PC-3 (cell line): ENCODE measurements at regions not wholly inside any gene's neighbourhood (a gene's known extent, or its start where the extent isn't known, plus 50 kb on each side); places are given as distances from the start of the nearest gene placed in this dataset.

Source experiments
- ATAC-seq: fragments of 200-7000 bp; cut with Tn5 transposase; 2 replicates; pipeline ENCODE4 v1.9.1; 2020; ENCODE audit warnings: mild to moderate bottlenecking, moderate library complexity
- BruUV-seq: library from RNA; stranded (reverse); fragments of 400-500 nt; replicated peaks from 2 replicates; lab custom pipeline; 2021; lab: Mats Ljungman, UMichigan
- CTCF ChIA-PET: fragments of 300-600 bp; sonication (Branson Sonifier 250); formaldehyde crosslinking; loops from one replicate; lab custom pipeline; 2022; ENCODE audit warnings: antibody characterized with exemption; lab: Charles Lee
- POLR2A ChIA-PET: fragments of 300-600 bp; sonication (Branson Sonifier 250); formaldehyde crosslinking; loops from one replicate; lab custom pipeline; 2022; ENCODE audit warnings: antibody characterized with exemption; ENCODE audit not compliant: unreplicated experiment; lab: Charles Lee
- DNase-seq: peaks from one replicate; pipeline ENCODE4 v3.0.0-alpha.2; 2015
- H2AFZ ChIP-seq: fragments of 300-600 bp; sonication (generic); 2 replicates; pipeline ENCODE4 v1.6.0; 2016; ENCODE audit warnings: antibody characterized with exemption, low read length
- H3F3A ChIP-seq: fragments of 300-600 bp; sonication (generic); one replicate; pipeline ENCODE4 v1.6.0; 2017; ENCODE audit warnings: antibody characterized with exemption, low read length, control low read depth, mild to moderate bottlenecking; ENCODE audit not compliant: unreplicated experiment
- H3K27ac ChIP-seq: fragments of 300-600 bp; sonication (generic); 2 replicates; pipeline ENCODE4 v1.5.1; 2016; ENCODE audit warnings: mild to moderate bottlenecking, low read length
- H3K27me3 ChIP-seq: fragments of 300-600 bp; sonication (generic); 2 replicates; pipeline ENCODE4 v1.6.1; 2016; ENCODE audit warnings: low read length, mixed read lengths
- H3K36me3 ChIP-seq: fragments of 300-600 bp; sonication (generic); 2 replicates; pipeline ENCODE4 v1.6.1; 2016; ENCODE audit warnings: low read depth, mixed run types, low read length, mixed read lengths
- H3K4me1 ChIP-seq: fragments of 300-600 bp; sonication (generic); 2 replicates; pipeline ENCODE4 v1.5.1; 2016; ENCODE audit warnings: low read length; ENCODE audit not compliant: insufficient read depth
- H3K4me2 ChIP-seq: fragments of 300-600 bp; sonication (generic); 2 replicates; pipeline ENCODE4 v1.6.0; 2016; ENCODE audit warnings: low read length
- H3K4me3 ChIP-seq: fragments of 300-600 bp; sonication (generic); 2 replicates; pipeline ENCODE4 v1.5.1; 2016; ENCODE audit warnings: mild to moderate bottlenecking, low read length, mixed read lengths
- H3K79me2 ChIP-seq: fragments of 300-600 bp; sonication (generic); 2 replicates; pipeline ENCODE4 v1.6.1; 2017; ENCODE audit warnings: low read length, mixed read lengths
- H3K9ac ChIP-seq: fragments of 300-600 bp; sonication (generic); 2 replicates; pipeline ENCODE4 v1.6.0; 2016; ENCODE audit warnings: mild to moderate bottlenecking, low read length
- H3K9me2 ChIP-seq: fragments of 300-600 bp; sonication (generic); replicated peaks from 2 replicates; pipeline ENCODE4 v1.6.1; 2016; ENCODE audit warnings: mixed run types, low read length, mixed read lengths
- H3K9me3 ChIP-seq: fragments of 300-600 bp; sonication (generic); 2 replicates; pipeline ENCODE4 v1.6.1; 2016; ENCODE audit warnings: low read length, mixed read lengths
- H4K20me1 ChIP-seq: fragments of 300-600 bp; sonication (generic); 2 replicates; pipeline ENCODE4 v1.6.1; 2016; ENCODE audit warnings: low read length, mixed read lengths
- EZH2 ChIP-seq: fragments of 300-600 bp; sonication (generic); IDR thresholded peaks from one replicate; pipeline ENCODE4 v1.6.1; 2017; ENCODE audit warnings: antibody characterized with exemption, mild to moderate bottlenecking, low read length; ENCODE audit not compliant: unreplicated experiment
- EZH2phosphoT487 ChIP-seq: fragments of 300-600 bp; sonication (generic); IDR thresholded peaks from 2 replicates; pipeline ENCODE4 v1.6.1; 2018; ENCODE audit warnings: mild to moderate bottlenecking, antibody characterized with exemption, low read length, borderline replicate concordance
- intact Hi-C: fragments of 100-400 bp; cut with micrococcal nuclease; formaldehyde crosslinking; loops from 2 replicates; pipeline ENCODE4 v1.9.0; 2023
- TF ChIP-seq, protein P1 (sequence below): fragments of 300-600 bp; sonication (generic); conservative IDR thresholded peaks from 2 replicates; pipeline ENCODE4 v1.5.1; 2017; ENCODE audit warnings: antibody characterized with exemption, low read depth, mild to moderate bottlenecking, low read length

DNA sequence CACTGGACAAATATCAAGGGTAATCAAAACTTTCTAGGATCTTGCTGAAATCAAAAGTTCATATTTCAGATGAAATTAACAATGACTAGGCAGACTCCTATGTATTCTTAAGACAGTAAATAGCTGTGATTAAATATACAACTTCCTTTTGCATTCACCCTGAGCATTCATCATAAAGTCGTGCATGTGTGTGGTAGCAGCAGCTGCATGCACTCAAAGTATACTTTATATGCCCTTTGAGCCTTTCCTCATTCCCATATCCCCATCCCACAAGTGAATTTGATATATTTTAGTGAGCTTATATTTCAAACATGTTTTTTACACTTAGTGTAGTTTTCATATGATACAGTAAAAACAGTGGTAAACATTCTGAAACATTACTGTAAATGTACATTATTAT, 959.0 kb downstream of the C4orf33 start:
- Histone ChIP-seq H2AFZ (no peak overlapping the region), H3K79me2 (no peaks in the 10 kb centered on the region), H3K4me1 (no peaks in the 10 kb centered on the region), H3K4me2 (no peak overlapping the region), H3K9me2 (no peaks in the 10 kb centered on the region), H3K27me3 (no peaks in the 10 kb centered on the region), H3F3A (no peaks in the 10 kb centered on the region), H3K9me3 (no peaks in the 10 kb centered on the region), H4K20me1 (no peaks in the 10 kb centered on the region), H3K9ac (no peak overlapping the region), H3K36me3 (no peaks in the 10 kb centered on the region), H3K27ac (no peak overlapping the region), H3K4me3 (no peak overlapping the region)
- CTCF ChIA-PET, result no interaction called here
- POLR2A ChIA-PET, result no interaction called here
- ATAC-seq (no peak), DNase-seq (no peak)
- intact Hi-C loops, result no loop called here
- TF ChIP-seq EZH2phosphoT487 (no peak), EZH2 (no peak)
- TF ChIP-seq, protein P1, sequence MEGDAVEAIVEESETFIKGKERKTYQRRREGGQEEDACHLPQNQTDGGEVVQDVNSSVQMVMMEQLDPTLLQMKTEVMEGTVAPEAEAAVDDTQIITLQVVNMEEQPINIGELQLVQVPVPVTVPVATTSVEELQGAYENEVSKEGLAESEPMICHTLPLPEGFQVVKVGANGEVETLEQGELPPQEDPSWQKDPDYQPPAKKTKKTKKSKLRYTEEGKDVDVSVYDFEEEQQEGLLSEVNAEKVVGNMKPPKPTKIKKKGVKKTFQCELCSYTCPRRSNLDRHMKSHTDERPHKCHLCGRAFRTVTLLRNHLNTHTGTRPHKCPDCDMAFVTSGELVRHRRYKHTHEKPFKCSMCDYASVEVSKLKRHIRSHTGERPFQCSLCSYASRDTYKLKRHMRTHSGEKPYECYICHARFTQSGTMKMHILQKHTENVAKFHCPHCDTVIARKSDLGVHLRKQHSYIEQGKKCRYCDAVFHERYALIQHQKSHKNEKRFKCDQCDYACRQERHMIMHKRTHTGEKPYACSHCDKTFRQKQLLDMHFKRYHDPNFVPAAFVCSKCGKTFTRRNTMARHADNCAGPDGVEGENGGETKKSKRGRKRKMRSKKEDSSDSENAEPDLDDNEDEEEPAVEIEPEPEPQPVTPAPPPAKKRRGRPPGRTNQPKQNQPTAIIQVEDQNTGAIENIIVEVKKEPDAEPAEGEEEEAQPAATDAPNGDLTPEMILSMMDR, result no peak
- no TSS peak for BruUV-seq

DNA sequence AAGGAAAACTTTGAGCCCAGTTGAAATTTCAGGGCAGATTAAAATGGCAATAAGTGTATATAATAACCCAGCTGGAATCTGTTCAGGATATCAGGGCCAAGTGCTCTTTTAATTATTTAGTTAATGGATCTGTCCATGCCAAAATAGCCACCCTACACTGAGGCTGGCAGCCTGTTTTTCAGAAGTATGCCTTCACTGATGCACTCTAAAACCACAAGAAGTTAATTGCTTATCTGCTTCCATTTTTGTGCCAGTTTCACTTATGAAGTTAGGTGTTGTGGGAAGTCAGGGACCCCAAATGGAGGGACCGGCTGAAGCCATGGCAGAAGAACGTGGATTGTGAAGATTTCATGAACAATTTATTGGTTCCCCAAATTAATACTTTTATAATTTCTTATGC, 960.3 kb downstream of the C4orf33 start:
- no peaks in the 10 kb centered on the region for H3K79me2 ChIP-seq
- no peaks in the 10 kb centered on the region for H3K36me3 ChIP-seq
- no peak overlapping the region for H3K9ac ChIP-seq
- BruUV-seq, result no TSS peak
- H3K4me3 ChIP-seq, result no peak overlapping the region
- H3F3A ChIP-seq, result no peaks in the 10 kb centered on the region
- no peaks in the 10 kb centered on the region for H3K27me3 ChIP-seq
- no peak for DNase-seq
- CTCF ChIA-PET, result no interaction called here
- H4K20me1 ChIP-seq, result no peaks in the 10 kb centered on the region
- no peaks in the 10 kb centered on the region for H3K9me2 ChIP-seq
- H3K4me2 ChIP-seq, result no peak overlapping the region
- H2AFZ ChIP-seq, result no peak overlapping the region
- no peaks in the 10 kb centered on the region for H3K9me3 ChIP-seq
- POLR2A ChIA-PET, result no interaction called here
- H3K4me1 ChIP-seq, result no peaks in the 10 kb centered on the region
- intact Hi-C loops, result no loop called here
- no peak for ATAC-seq
- no peak overlapping the region for H3K27ac ChIP-seq
- TF ChIP-seq EZH2, result no peak
- TF ChIP-seq, protein P1, result no peak

DNA sequence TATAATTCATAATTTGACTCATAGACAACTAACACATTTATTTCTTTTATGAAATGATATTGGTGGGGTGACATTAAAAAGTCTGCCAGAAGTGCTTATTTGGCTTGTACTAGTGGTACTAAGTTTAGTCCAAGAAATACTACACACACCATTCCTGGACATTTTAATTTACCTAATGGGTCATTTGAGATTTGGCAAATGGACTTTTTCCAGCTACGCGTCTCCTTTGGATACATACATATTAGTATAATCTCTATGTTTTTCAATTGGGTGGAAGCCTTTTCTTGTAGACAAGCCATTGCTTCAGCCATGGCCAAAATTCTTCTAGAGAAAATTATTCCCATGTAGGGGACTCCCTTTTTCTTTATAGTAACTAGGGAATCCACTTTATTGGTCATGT, 968.5 kb downstream of the C4orf33 start:
- CTCF ChIA-PET, result no interaction called here
- no peak overlapping the region for H3K27ac ChIP-seq
- no peaks in the 10 kb centered on the region for H3K4me1 ChIP-seq
- H3K79me2 ChIP-seq, result no peaks in the 10 kb centered on the region
- H3K4me3 ChIP-seq, result no peak overlapping the region
- DNase-seq (no peak), ATAC-seq (no peak)
- H2AFZ ChIP-seq, result no peak overlapping the region
- no peak overlapping the region for H3K4me2 ChIP-seq
- no TSS peak for BruUV-seq
- intact Hi-C loops, result no loop called here
- H3K9me2 ChIP-seq, result no peaks in the 10 kb centered on the region
- no peaks in the 10 kb centered on the region for H3F3A ChIP-seq
- no peaks in the 10 kb centered on the region for H3K36me3 ChIP-seq
- H4K20me1 ChIP-seq, result no peaks in the 10 kb centered on the region
- no peaks in the 10 kb centered on the region for H3K27me3 ChIP-seq
- no peaks in the 10 kb centered on the region for H3K9me3 ChIP-seq
- POLR2A ChIA-PET, result interaction anchor here (0.6 kb wide), 1 partner anchor 188 kb away, joined by 4 read pairs; no protein-coding TSS in a partner anchor
- H3K9ac ChIP-seq, result no peak overlapping the region
- TF ChIP-seq, protein P1, result no peak
- TF ChIP-seq EZH2phosphoT487 (no peak), EZH2 (no peak)
